ENCODE measurements at regions not wholly inside any gene's neighbourhood (a gene's known extent, or its start where the extent isn't known, plus 50 kb on each side); places are given as distances from the start of the nearest gene placed in this dataset.

- DNase-seq: no peak
- Mint-ChIP-seq H3K9me3 (peaks cover 15% of the 10 kb centered on the region), H3K4me1 (no peaks in the 10 kb centered on the region), H3K27ac (no peak overlapping the region), H3K27me3 (ENCODE audit: low read depth, poor library complexity) (peaks cover 12% of the 10 kb centered on the region), H3K36me3 (ENCODE audit: low read depth) (no peaks in the 10 kb centered on the region), H3K4me3 (no peak overlapping the region)
- no peak for TF ChIP-seq CTCF (IDR thresholded peaks at IDR 0.05)
Measured at GRCh38 chr12:63319386-63319785, 168.4 kb upstream of the AVPR1A start.

GRCh38 chr12:63318933-63319332 lies 167.9 kb upstream of the AVPR1A start:
- Mint-ChIP-seq H3K27ac (no peak overlapping the region), H3K4me3 (no peak overlapping the region), H3K27me3 (ENCODE audit: low read depth, poor library complexity) (peaks cover 12% of the 10 kb centered on the region), H3K4me1 (no peaks in the 10 kb centered on the region), H3K9me3 (peaks cover 15% of the 10 kb centered on the region), H3K36me3 (ENCODE audit: low read depth) (no peaks in the 10 kb centered on the region)
- no peak for DNase-seq
- TF ChIP-seq CTCF (IDR thresholded peaks at IDR 0.05): no peak

- Mint-ChIP-seq H3K27me3 (ENCODE audit: low read depth, poor library complexity) (peaks cover 12% of the 10 kb centered on the region), H3K36me3 (ENCODE audit: low read depth) (no peaks in the 10 kb centered on the region), H3K4me3 (no peak overlapping the region), H3K9me3 (peaks cover 15% of the 10 kb centered on the region), H3K27ac (no peak overlapping the region), H3K4me1 (no peaks in the 10 kb centered on the region)
- no peak for DNase-seq
- no peak for TF ChIP-seq CTCF (IDR thresholded peaks at IDR 0.05)
Measured at GRCh38 chr12:63318313-63318712, 167.3 kb upstream of the AVPR1A start.

- H3K4me1 Mint-ChIP-seq: no peaks in the 10 kb centered on the region
- H3K36me3 Mint-ChIP-seq (ENCODE audit: low read depth): no peaks in the 10 kb centered on the region
- no peak overlapping the region for H3K27ac Mint-ChIP-seq
- peaks cover 12% of the 10 kb centered on the region for H3K27me3 Mint-ChIP-seq (ENCODE audit: low read depth, poor library complexity)
- no peak for TF ChIP-seq CTCF (IDR thresholded peaks at IDR 0.05)
- H3K4me3 Mint-ChIP-seq: no peak overlapping the region
- DNase-seq: no peak
- H3K9me3 Mint-ChIP-seq: peaks cover 15% of the 10 kb centered on the region
Measured at GRCh38 chr12:63317880-63318279, 166.9 kb upstream of the AVPR1A start.

- no peak for TF ChIP-seq CTCF (IDR thresholded peaks at IDR 0.05)
- H3K27me3 Mint-ChIP-seq (ENCODE audit: low read depth, poor library complexity): peaks cover 12% of the 10 kb centered on the region
- H3K27ac Mint-ChIP-seq: no peak overlapping the region
- DNase-seq: no peak
- H3K36me3 Mint-ChIP-seq (ENCODE audit: low read depth): no peaks in the 10 kb centered on the region
- no peak overlapping the region for H3K4me3 Mint-ChIP-seq
- H3K4me1 Mint-ChIP-seq: no peaks in the 10 kb centered on the region
- H3K9me3 Mint-ChIP-seq: peaks cover 15% of the 10 kb centered on the region
Measured at GRCh38 chr12:63317286-63317846, 166.4 kb upstream of the AVPR1A start.

- Mint-ChIP-seq H3K4me3 (no peak overlapping the region), H3K4me1 (peaks cover 5% of the 10 kb centered on the region), H3K9me3 (peaks cover 25% of the 10 kb centered on the region), H3K27me3 (ENCODE audit: low read depth, poor library complexity) (peaks cover under 1% of the 10 kb centered on the region), H3K27ac (no peak overlapping the region), H3K36me3 (ENCODE audit: low read depth) (no peaks in the 10 kb centered on the region)
- no peak for DNase-seq
- TF ChIP-seq CTCF (IDR thresholded peaks at IDR 0.05): no peak
Measured at GRCh38 chr12:63313139-63313538, 162.1 kb upstream of the AVPR1A start.

All from nephron progenitor cell (in vitro differentiated cells).